ENCODE measurements at regions not wholly inside any gene's neighbourhood (a gene's known extent, or its start where the extent isn't known, plus 50 kb on each side); places are given as distances from the start of the nearest gene placed in this dataset.

DNA sequence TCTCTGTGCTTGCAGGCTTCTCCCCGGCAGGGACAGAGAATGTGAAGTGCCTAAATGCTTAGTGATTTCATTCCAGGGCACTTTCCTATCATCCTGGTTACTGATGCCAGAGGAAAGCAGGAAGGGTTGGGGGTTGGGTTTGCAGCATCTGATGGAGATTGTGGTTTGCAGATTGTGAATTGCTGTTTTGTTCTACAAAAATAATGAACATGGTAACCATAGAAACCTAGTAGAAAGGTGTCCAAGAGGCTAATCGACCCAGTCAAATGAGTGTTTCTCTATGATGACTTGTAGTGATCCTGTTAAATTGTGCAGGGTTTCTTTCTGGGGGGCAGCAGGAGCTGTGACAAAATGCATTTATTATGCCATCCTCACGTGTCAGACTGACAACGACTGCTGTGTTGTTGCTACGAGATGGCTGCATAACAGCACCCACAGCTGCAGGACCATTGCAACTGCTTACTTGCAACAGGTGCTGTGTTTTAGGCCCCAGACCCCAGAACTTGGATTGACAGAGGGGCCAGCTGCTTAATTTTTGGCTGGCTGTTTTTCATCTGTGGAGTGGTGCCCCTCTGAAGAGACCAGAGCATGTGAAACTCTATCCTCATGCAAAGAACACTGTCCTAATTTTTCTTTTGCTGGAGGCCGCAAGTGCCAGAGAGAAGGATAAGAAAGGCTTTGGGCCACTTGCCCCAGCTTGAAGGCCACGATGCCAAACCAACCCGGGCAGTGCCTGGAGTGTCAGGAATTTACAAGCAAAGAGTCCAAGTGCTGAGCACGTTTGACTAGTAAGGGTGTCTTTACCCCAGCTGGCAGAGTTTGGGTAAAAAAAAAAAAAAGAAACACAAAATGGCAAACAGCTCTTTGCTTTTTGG, 397.8 kb downstream of the GADD45G start:
- TF ChIP-seq CTCF (IDR thresholded peaks at IDR 0.05; ENCODE audit: poor library complexity) (no peak), EZH2 (IDR thresholded peaks at IDR 0.05; ENCODE audit: borderline replicate concordance) (no peak)

Measured in hepatocyte (in vitro differentiated cells).